T-cell (primary cell): ENCODE measurements at regions not wholly inside any gene's neighbourhood (a gene's known extent, or its start where the extent isn't known, plus 50 kb on each side); places are given as distances from the start of the nearest gene placed in this dataset.

Source experiments
- ATAC-seq, 4 experiments: fragments of 200-7000 bp in 3 of 4; fragments of 150-1000 bp in 1 of 4; cut with Tn5 transposase; replicated peaks in 1 of 4; 1 replicate in 3 of 4; 2 replicates in 1 of 4; pipeline ENCODE4 v1.10.0; 2021; ENCODE audit warnings: moderate library complexity in 3 of 4, mild to moderate bottlenecking in 2 of 4, moderate number of reproducible peaks in 1 of 4
- CTCF ChIA-PET, 2 donors: fragments of 300-600 bp; sonication (Branson Sonifier 250); formaldehyde crosslinking; loops; one replicate each; lab custom pipeline; 2022; ENCODE audit warnings: antibody characterized with exemption in 2 of 2; lab: Charles Lee
- POLR2A ChIA-PET, 2 donors: fragments of 300-600 bp; sonication (Branson Sonifier 250); formaldehyde crosslinking; loops; one replicate each; lab custom pipeline; 2022; ENCODE audit warnings: antibody characterized with exemption in 2 of 2; lab: Charles Lee
- DNase-seq, 35 experiments: peaks; one replicate each; pipeline versions ENCODE4 v3.0.0 to v3.0.0-alpha.2; 2013 to 2023
- H3K27ac ChIP-seq: one replicate; pipeline ENCODE4 v1.5.1; 2013; ENCODE audit warnings: low read length
- H3K27me3 ChIP-seq, 2 experiments: replicated peaks in 1 of 2; 1 replicate in 1 of 2; 2 replicates in 1 of 2; pipeline versions ENCODE4 v1.6.1 to v1.7.0; 2013; ENCODE audit warnings: low read length in 1 of 2, mixed read lengths in 1 of 2; ENCODE audit not compliant: control insufficient read depth in 2 of 2, insufficient read depth in 2 of 2; ENCODE audit errors: extremely low read depth in 1 of 2
- H3K36me3 ChIP-seq, 2 donors: 1 replicate in 1 of 2; 2 replicates in 1 of 2; pipeline versions ENCODE4 v1.6.1 to v1.7.0; 2013; ENCODE audit warnings: low read length in 1 of 2; ENCODE audit not compliant: control insufficient read depth in 2 of 2, insufficient read depth in 1 of 2; ENCODE audit errors: extremely low read depth in 1 of 2
- H3K4me1 ChIP-seq, 2 experiments: 1 replicate in 1 of 2; 2 replicates in 1 of 2; pipeline versions ENCODE4 v1.6.1 to v1.7.0; 2013; ENCODE audit warnings: low read length in 2 of 2, mixed read lengths in 1 of 2; ENCODE audit not compliant: insufficient read depth in 2 of 2, control insufficient read depth in 1 of 2; ENCODE audit errors: extremely low read depth in 1 of 2
- H3K4me3 ChIP-seq, 2 donors: 1 replicate in 1 of 2; 2 replicates in 1 of 2; pipeline versions ENCODE4 v1.5.1 to v1.7.0; 2013; ENCODE audit warnings: mild to moderate bottlenecking in 2 of 2, low read length in 1 of 2, moderate library complexity in 1 of 2; ENCODE audit not compliant: control insufficient read depth in 1 of 2; ENCODE audit errors: extremely low read depth in 1 of 2
- H3K9me3 ChIP-seq: 2 replicates; pipeline ENCODE4 v1.7.0; 2013
- H3K27ac Mint-ChIP-seq, 2 donors: one replicate each; pipeline ENCODE4 v1.8.0; 2020 to 2021; ENCODE audit warnings: mild to moderate bottlenecking in 2 of 2, mixed read lengths in 2 of 2
- H3K27me3 Mint-ChIP-seq, 2 donors: one replicate each; pipeline ENCODE4 v1.8.0; 2021 to 2022; ENCODE audit warnings: mixed read lengths in 2 of 2
- H3K36me3 Mint-ChIP-seq: one replicate; pipeline ENCODE4 v1.8.0; 2021; ENCODE audit warnings: mixed read lengths
- H3K4me1 Mint-ChIP-seq, 3 donors: one replicate each; pipeline ENCODE4 v1.8.0; 2020 to 2022; ENCODE audit warnings: mixed read lengths in 3 of 3, mild to moderate bottlenecking in 1 of 3
- H3K4me3 Mint-ChIP-seq, 3 donors: one replicate each; pipeline ENCODE4 v1.8.0; 2020 to 2022; ENCODE audit warnings: mild to moderate bottlenecking in 3 of 3, mixed read lengths in 3 of 3, moderate library complexity in 3 of 3
- H3K9me3 Mint-ChIP-seq, 3 donors: one replicate each; pipeline ENCODE4 v1.8.0; 2020 to 2022; ENCODE audit warnings: mixed read lengths in 3 of 3
- WGBS: methylation state at CpG from one replicate; pipeline ENCODE4 v1.1.5; 2013; ENCODE audit warnings: missing lambda C conversion rate; ENCODE audit not compliant: insufficient coverage; 5-methylcytosine and 5-hydroxymethylcytosine counted together

GRCh38 chr9:22206833-22207232, 197.7 kb upstream of the CDKN2B start:
- Mint-ChIP-seq H3K9me3 (no peaks in the 10 kb centered on the region), H3K4me1 (peaks cover 12 to 28% (median 25%) of the 10 kb centered on the region in 3 donors), H3K27ac (no peak overlapping the region), H3K36me3 (no peaks in the 10 kb centered on the region), H3K4me3 (no peak overlapping the region), H3K27me3 (peaks cover 2 to 5% of the 10 kb centered on the region in 2 donors)
- Histone ChIP-seq H3K9me3 (no peaks in the 10 kb centered on the region), H3K4me3 (no peak overlapping the region), H3K27ac (no peak overlapping the region), H3K4me1 (peaks cover 0 to 5% of the 10 kb centered on the region in 2 experiments), H3K36me3 (no peaks in the 10 kb centered on the region), H3K27me3 (no peaks in the 10 kb centered on the region)
- DNase-seq, result no peak
- ChIA-PET CTCF (no interaction called here), POLR2A (interaction anchor here in 1 of 2 donors (0.5 kb wide), 1 partner anchor 109 kb away, joined by 6 read pairs; no protein-coding TSS in a partner anchor)
- WGBS, result 93% methylated on average over 3 of the region's 5 CpGs
- ATAC-seq, result no peak

GRCh38 chr9:22208846-22209585, 199.9 kb upstream of the CDKN2B start:
- no peaks in the 10 kb centered on the region for H3K9me3 Mint-ChIP-seq
- POLR2A ChIA-PET, result no interaction called here
- WGBS, result no CpG with 5 or more reads among the region's 1 CpG
- ATAC-seq (peak in 1 of 4 experiments; percentile 43), DNase-seq (no peak)
- H3K4me3 Mint-ChIP-seq, result peak overlapping the region; percentile 55 to 70 (median 68)
- H3K4me1 ChIP-seq, result peaks cover 0 to 5% of the 10 kb centered on the region in 2 experiments
- H3K4me3 ChIP-seq, result peak overlapping the region in 1 of 2 donors; percentile 21
- no peaks in the 10 kb centered on the region for H3K9me3 ChIP-seq
- no peaks in the 10 kb centered on the region for H3K36me3 Mint-ChIP-seq
- H3K36me3 ChIP-seq, result no peaks in the 10 kb centered on the region
- H3K27ac Mint-ChIP-seq, result peak overlapping the region; percentile 13 to 37
- CTCF ChIA-PET, result no interaction called here
- H3K27me3 ChIP-seq, result no peaks in the 10 kb centered on the region
- no peaks in the 10 kb centered on the region for H3K27me3 Mint-ChIP-seq
- H3K4me1 Mint-ChIP-seq, result peaks cover 10 to 18% (median 13%) of the 10 kb centered on the region in 3 donors
- no peak overlapping the region for H3K27ac ChIP-seq

GRCh38 chr9:22210262-22210661, 201.2 kb upstream of the CDKN2B start:
- POLR2A ChIA-PET, result no interaction called here
- Histone ChIP-seq H3K27me3 (no peaks in the 10 kb centered on the region), H3K4me1 (peaks cover 0 to 5% of the 10 kb centered on the region in 2 experiments), H3K36me3 (no peaks in the 10 kb centered on the region), H3K4me3 (no peak overlapping the region), H3K9me3 (no peaks in the 10 kb centered on the region), H3K27ac (no peak overlapping the region)
- no peak overlapping the region for H3K4me3 Mint-ChIP-seq
- H3K4me1 Mint-ChIP-seq, result peaks cover 10 to 18% (median 13%) of the 10 kb centered on the region in 3 donors
- 17% methylated on average over 1 of the region's 1 CpG for WGBS
- no peaks in the 10 kb centered on the region for H3K36me3 Mint-ChIP-seq
- H3K9me3 Mint-ChIP-seq, result no peaks in the 10 kb centered on the region
- no peaks in the 10 kb centered on the region for H3K27me3 Mint-ChIP-seq
- no peak for DNase-seq
- CTCF ChIA-PET, result no interaction called here
- H3K27ac Mint-ChIP-seq, result no peak overlapping the region
- no peak for ATAC-seq

- no peak overlapping the region for H3K4me3 ChIP-seq
- no peak overlapping the region for H3K27ac Mint-ChIP-seq
- no peak overlapping the region for H3K4me3 Mint-ChIP-seq
- no peaks in the 10 kb centered on the region for H3K27me3 ChIP-seq
- POLR2A ChIA-PET, result no interaction called here
- CTCF ChIA-PET, result no interaction called here
- H3K36me3 Mint-ChIP-seq, result no peaks in the 10 kb centered on the region
- H3K27me3 Mint-ChIP-seq, result no peaks in the 10 kb centered on the region
- no peaks in the 10 kb centered on the region for H3K9me3 Mint-ChIP-seq
- 82% methylated on average over 2 of the region's 2 CpGs for WGBS
- H3K27ac ChIP-seq, result no peak overlapping the region
- H3K4me1 Mint-ChIP-seq, result peaks cover 10 to 18% (median 13%) of the 10 kb centered on the region in 3 donors
- H3K9me3 ChIP-seq, result no peaks in the 10 kb centered on the region
- ATAC-seq (no peak), DNase-seq (no peak)
- peaks cover 0 to 5% of the 10 kb centered on the region in 2 experiments for H3K4me1 ChIP-seq
- no peaks in the 10 kb centered on the region for H3K36me3 ChIP-seq
Measured at GRCh38 chr9:22210936-22211335, 201.8 kb upstream of the CDKN2B start.

- no peak overlapping the region for H3K4me3 Mint-ChIP-seq
- ChIA-PET CTCF (interaction anchor here in 1 of 2 donors (0.8 kb wide), 1 partner anchor 27 kb away, joined by 7 read pairs; no protein-coding TSS in a partner anchor), POLR2A (interaction anchor here in 1 of 2 donors (0.7 kb wide), 1 partner anchor 1089 kb away, joined by 7 read pairs; no protein-coding TSS in a partner anchor)
- DNase-seq (no peak), ATAC-seq (no peak)
- no peak overlapping the region for H3K27ac Mint-ChIP-seq
- peaks cover 10 to 17% (median 13%) of the 10 kb centered on the region in 3 donors for H3K4me1 Mint-ChIP-seq
- H3K9me3 ChIP-seq, result no peaks in the 10 kb centered on the region
- no peaks in the 10 kb centered on the region for H3K36me3 ChIP-seq
- no peaks in the 10 kb centered on the region for H3K27me3 Mint-ChIP-seq
- no peak overlapping the region for H3K27ac ChIP-seq
- no peaks in the 10 kb centered on the region for H3K9me3 Mint-ChIP-seq
- no peaks in the 10 kb centered on the region for H3K27me3 ChIP-seq
- no peaks in the 10 kb centered on the region for H3K36me3 Mint-ChIP-seq
- no CpG with 5 or more reads among the region's 4 CpGs for WGBS
- peaks cover 0 to 5% of the 10 kb centered on the region in 2 experiments for H3K4me1 ChIP-seq
- no peak overlapping the region for H3K4me3 ChIP-seq
Measured at GRCh38 chr9:22211588-22212360, 202.7 kb upstream of the CDKN2B start.

GRCh38 chr9:22214021-22214420, 204.9 kb upstream of the CDKN2B start:
- Histone ChIP-seq H3K27ac (no peak overlapping the region), H3K27me3 (no peaks in the 10 kb centered on the region)
- H3K4me3 Mint-ChIP-seq, result no peak overlapping the region

More at GRCh38 chr9:22214021-22214420, 204.9 kb upstream of the CDKN2B start:
- DNase-seq, result no peak
- Mint-ChIP-seq H3K27me3 (no peaks in the 10 kb centered on the region), H3K36me3 (no peaks in the 10 kb centered on the region), H3K27ac (no peak overlapping the region), H3K4me1 (peaks cover 4 to 9% (median 6%) of the 10 kb centered on the region in 3 donors), H3K9me3 (no peaks in the 10 kb centered on the region)
- Histone ChIP-seq H3K36me3 (no peaks in the 10 kb centered on the region), H3K4me1 (peaks cover 0 to under 1% of the 10 kb centered on the region in 2 experiments), H3K4me3 (no peak overlapping the region), H3K9me3 (no peaks in the 10 kb centered on the region)
- ChIA-PET POLR2A (interaction anchor here in 1 of 2 donors (0.6 kb wide), 1 partner anchor 23 kb away, joined by 7 read pairs; no protein-coding TSS in a partner anchor), CTCF (interaction anchor here in 1 of 2 donors (0.6 to 1.3 kb wide), 2 partner anchors 8 to 116 kb away, joined by 3 to 6 read pairs; no protein-coding TSS in a partner anchor)
- 67% methylated on average over 1 of the region's 3 CpGs for WGBS
- ATAC-seq, result no peak
